SH-SY5Y (cell line): ENCODE measurements at regions not wholly inside any gene's neighbourhood (a gene's known extent, or its start where the extent isn't known, plus 50 kb on each side); places are given as distances from the start of the nearest gene placed in this dataset.

Experiments used
- GATA2 ChIP-seq: IDR thresholded peaks from 2 replicates; pipeline ENCODE4 v1.6.1; 2011; ENCODE audit warnings: mild to moderate bottlenecking, low read depth, low read length
- GATA3 ChIP-seq: IDR thresholded peaks from 2 replicates; pipeline ENCODE4 v1.6.1; 2011; ENCODE audit warnings: low read depth, mild to moderate bottlenecking, low read length, moderate library complexity

DNA sequence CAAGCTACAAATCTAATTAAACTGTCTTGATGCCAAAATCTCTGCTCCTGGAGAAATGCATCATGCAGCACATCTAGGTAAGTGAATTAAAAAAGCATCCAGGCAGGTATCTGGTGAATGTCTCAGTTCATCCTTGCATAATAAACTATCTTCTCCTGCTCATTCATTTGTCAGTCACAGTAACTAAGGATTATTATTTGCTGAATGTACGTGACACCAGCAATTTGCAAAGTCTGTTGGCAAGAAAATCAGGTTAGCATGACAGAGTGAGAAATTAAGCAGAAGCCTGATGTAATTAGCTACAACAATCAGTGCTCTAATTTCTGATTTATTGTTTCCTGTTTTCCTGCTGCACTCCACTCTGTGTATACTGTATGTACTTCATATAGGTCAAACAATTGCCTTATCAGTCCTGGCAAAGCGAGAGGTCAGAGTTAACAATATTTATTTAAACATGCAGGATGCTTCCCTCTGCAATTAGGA lies 213.6 kb downstream of the FBXO8 start:
- peak; percentile 99 for TF ChIP-seq GATA3
- TF ChIP-seq GATA2 = peak; percentile 92

DNA sequence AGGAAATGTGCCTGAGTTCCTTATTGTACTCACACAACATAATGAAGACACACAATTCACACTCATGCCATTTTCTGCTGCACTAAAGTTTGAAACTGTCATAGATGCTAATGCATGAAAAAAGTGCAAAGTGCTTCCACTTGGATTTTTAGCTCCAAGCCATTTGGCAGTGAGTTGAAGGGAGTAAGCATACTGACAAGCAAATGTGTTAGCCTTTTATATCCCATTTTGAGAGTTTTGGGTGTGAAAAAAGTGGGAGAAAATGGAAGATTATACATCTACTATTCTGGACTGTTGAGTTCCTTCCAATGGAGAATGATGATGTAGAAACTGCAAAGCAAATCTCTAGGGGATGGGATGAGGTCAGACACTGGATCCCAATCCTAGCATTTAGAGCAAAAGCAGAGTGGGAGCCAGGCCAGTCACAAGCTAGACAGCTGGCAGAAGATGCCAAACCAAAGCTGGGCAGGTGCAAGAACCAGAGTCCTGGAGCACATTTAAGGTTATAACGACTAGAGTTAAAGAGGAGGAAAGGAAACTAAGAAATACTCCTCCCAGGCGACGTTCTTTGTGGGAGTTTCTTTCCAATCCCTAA lies 216.8 kb downstream of the FBXO8 start:
- TF ChIP-seq GATA2 = no peak
- no peak for TF ChIP-seq GATA3

DNA sequence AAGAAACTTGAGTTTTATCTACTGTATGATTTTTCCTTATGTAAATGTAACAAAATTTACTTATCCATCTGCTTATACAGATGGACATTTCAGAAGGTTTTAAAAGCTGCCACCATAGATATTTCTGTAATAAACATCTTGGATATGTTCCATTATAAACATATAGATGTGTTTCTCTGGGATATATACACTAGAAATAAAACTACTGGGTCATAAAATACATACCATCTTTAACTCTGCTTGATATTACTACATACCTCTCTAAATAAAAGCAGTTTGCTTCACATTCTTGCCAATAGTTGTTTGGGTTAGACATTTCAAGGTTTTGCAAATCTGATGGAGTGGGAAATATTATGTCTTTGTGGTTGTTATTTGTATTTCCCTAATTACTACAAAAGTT lies 220.6 kb downstream of the FBXO8 start:
- TF ChIP-seq GATA2 (no peak), GATA3 (no peak)

DNA sequence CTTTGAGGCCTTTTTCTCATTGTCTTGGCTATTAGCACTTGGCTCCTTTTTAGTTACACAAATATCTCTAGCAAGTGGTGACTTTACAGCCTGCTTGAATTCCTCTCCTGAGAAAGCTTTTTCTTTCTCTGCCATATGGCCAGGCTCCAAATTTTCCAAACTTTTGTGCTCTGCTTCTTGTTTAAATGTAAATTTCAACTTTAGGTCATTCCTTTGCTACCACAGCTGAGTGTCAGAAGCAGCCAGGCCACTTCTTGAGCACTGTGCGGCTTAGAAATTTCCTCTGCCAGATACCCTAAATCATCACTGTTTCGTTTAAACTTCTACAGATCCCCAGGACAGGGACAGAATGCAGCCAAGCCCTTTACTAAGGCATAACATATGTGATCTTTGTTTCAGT lies 222.4 kb downstream of the FBXO8 start:
- TF ChIP-seq GATA2 (no peak), GATA3 (no peak)

DNA sequence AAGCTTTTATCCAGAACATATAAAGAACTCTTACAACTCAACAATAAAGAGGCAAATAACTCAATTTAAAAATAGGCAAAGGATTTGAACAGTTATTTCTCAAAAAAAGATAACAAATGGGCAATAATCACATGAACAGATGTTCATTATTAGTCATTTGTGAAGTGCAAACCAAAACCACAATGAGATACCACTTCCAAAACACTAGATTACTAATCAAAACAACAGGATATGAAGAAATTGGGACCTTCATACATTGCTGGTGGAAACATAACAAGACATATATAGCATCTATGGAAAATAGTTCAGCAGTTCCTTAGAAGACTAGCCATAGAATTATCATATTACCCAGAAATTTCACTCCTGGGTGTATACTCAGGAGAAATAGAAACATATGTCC lies 224.6 kb downstream of the FBXO8 start:
- TF ChIP-seq GATA2 = no peak
- TF ChIP-seq GATA3 = no peak

GRCh38 chr4:174056959-174057358 lies 226.5 kb downstream of the FBXO8 start:
- TF ChIP-seq GATA3 (no peak), GATA2 (no peak)

DNA sequence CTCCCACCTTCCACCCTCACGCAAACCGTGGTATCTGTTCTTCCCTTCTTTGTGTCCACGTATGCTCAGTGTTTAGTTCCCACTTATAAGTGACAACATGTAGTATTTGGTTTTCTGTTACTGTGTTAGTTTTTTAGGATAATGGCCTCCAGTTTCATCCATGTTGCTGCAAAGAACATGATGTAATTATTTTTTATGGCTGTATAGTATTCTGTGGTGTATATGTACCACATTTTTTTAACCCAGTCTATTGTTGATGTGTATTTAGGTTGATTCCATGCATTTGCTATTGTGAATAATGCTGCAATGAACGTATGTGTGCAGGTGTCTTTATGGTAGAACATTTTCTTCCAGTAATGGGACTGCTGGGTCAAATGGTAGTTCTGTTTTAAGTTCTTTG lies 228.1 kb downstream of the FBXO8 start:
- TF ChIP-seq GATA2 = no peak
- no peak for TF ChIP-seq GATA3

DNA sequence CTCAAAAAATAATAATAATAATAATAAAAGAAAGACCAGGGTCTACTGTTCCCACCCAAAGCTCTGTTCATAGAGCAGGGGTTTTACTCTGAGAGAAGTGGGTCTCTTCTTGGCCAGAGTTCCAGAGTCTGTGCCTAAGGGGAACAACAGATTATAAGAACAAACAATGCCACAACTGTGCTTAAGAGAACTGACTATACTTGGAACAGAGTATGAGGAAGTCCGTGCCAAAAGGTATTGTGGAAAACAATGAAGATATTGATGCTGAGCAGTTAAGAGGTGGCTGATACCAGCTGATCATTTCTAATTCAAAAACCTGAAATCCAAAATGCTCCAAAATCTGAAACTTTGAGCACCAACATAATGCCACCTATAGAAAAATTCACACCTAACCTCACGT lies 229.6 kb downstream of the FBXO8 start:
- TF ChIP-seq GATA2 = no peak
- no peak for TF ChIP-seq GATA3

DNA sequence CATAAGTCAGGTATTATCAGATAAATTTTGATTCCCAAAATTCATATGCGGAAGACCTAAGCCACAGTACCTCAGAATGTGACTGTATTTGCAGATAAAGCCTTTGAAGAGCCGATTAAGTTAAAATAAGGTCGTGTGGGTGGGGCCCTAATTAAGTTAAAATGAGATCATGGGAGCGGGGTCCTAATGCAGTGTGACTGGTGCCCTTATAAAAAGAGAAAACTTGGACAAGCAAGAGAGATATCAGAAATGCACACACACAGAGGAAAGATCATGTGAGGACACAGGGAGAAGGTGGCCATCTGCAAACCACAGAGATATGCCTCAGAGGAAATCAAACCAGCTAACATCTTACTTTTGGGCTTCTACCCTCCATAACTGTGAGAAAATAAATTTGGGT lies 236.1 kb downstream of the FBXO8 start:
- TF ChIP-seq GATA3 = no peak
- TF ChIP-seq GATA2 = peak; percentile 74; the same call in 1 of the 2 replicates

DNA sequence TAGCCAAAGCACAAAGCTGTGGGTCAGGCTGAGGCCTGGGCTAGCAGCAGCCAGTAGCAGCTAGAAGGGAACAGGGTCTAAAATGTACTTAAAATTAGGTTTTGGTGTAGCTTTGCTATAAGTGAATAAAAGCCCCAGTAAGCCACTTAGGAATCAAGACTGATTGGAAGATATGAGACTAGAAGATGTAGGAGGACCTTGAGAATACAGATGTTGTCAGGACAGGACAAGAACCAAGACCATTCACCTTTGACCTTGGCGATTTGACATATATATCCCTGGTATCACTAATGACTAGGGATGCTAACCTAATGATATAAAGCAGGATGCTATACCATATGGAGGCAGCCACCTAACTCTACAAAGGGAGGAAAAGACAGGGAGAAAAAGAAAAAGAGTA lies 238.1 kb downstream of the FBXO8 start:
- TF ChIP-seq GATA3 (no peak), GATA2 (no peak)

DNA sequence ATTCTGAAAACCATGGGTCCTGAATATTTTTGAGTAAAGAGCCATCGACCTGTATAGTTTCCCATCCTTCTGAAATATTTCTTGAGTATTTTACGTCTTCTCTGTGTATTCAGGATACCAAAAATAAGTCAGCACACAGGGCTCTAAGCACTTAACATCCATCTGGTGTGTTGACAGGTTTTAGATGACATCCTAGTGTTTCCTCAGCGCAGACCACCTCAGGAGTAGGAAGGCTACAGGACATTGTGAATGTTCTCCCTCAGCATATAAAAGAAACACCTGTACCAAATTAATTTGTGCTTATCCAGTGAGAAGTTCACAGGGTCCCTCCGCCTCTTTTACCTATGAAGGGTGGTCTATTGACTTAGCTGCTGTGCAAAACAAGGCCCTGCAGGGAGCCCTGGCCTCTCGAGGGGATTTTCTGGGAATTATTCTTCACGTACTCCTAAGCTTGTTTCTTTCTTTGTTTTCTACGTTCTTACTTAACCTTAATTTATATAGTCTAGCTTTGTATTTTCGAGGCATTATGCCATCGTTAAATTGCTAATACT lies 241.8 kb downstream of the FBXO8 start:
- TF ChIP-seq GATA3 = no peak
- TF ChIP-seq GATA2 = no peak

GRCh38 chr4:174040287-174040686 lies 243.2 kb downstream of the FBXO8 start:
- TF ChIP-seq GATA2 (no peak), GATA3 (no peak)

GRCh38 chr4:174038481-174038880 lies 245.0 kb downstream of the FBXO8 start:
- TF ChIP-seq GATA3 (no peak), GATA2 (no peak)

- TF ChIP-seq GATA3 = no peak
- TF ChIP-seq GATA2 = no peak
Measured at GRCh38 chr4:174037631-174038030, 245.8 kb downstream of the FBXO8 start.

DNA sequence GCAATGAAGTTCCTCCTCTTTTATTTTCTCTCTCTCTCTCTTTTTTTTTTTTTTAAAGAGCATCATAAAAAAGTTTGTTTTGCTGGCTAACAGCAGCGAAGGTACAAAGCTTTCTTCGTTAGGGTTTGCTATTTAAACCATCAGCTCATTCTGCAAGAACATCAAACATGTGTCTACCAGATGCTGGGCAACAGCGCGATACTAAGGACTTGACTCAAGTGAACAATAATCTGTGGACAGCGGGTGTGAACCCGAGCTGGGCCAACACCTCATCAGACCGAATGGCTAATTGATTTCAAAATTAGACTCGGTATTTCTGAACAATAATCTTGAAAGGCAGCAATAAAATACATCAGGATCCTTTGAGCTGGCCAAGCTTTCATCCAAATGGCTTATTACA lies 246.4 kb downstream of the FBXO8 start:
- TF ChIP-seq GATA3 = no peak
- TF ChIP-seq GATA2 = no peak
